NB4 (cell line): ENCODE measurements at regions not wholly inside any gene's neighbourhood (a gene's known extent, or its start where the extent isn't known, plus 50 kb on each side); places are given as distances from the start of the nearest gene placed in this dataset.

ENCODE experiments used
- POLR2A ChIP-seq: IDR thresholded peaks from 2 replicates; pipeline ENCODE4 v1.6.1; 2011; ENCODE audit warnings: mild to moderate bottlenecking; ENCODE audit not compliant: insufficient read length; ENCODE audit errors: extremely low read depth
- TF ChIP-seq, protein P1 (sequence below): IDR thresholded peaks from one replicate; pipeline ENCODE4 v1.5.1; 2012; ENCODE audit warnings: low read depth, low read length
- TF ChIP-seq, protein P2 (sequence below): IDR thresholded peaks from 2 replicates; pipeline ENCODE4 v1.6.1; 2011; ENCODE audit warnings: low read depth, low read length

DNA sequence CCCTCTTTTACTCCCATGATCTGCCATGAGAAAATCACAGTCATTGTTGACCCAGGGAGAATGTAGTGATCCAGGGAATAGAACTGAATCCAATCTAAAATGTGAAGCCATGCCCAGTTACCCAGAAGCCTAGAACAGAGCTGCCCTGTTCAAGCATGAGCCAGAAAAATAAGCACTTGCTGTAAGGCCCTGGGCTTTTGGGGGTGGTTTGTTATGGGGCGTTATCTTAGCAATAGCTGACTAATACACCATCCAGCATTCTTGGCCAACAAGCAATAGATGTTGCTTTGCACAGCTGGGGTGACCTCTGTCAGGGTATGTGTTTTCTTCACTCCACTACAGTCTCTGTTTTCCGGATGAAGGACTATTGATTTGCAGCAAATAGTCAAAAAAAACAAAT is 120.4 kb downstream of the ZFP64 start:
- TF ChIP-seq, protein P1, sequence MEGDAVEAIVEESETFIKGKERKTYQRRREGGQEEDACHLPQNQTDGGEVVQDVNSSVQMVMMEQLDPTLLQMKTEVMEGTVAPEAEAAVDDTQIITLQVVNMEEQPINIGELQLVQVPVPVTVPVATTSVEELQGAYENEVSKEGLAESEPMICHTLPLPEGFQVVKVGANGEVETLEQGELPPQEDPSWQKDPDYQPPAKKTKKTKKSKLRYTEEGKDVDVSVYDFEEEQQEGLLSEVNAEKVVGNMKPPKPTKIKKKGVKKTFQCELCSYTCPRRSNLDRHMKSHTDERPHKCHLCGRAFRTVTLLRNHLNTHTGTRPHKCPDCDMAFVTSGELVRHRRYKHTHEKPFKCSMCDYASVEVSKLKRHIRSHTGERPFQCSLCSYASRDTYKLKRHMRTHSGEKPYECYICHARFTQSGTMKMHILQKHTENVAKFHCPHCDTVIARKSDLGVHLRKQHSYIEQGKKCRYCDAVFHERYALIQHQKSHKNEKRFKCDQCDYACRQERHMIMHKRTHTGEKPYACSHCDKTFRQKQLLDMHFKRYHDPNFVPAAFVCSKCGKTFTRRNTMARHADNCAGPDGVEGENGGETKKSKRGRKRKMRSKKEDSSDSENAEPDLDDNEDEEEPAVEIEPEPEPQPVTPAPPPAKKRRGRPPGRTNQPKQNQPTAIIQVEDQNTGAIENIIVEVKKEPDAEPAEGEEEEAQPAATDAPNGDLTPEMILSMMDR: no peak
- TF ChIP-seq, protein P2, sequence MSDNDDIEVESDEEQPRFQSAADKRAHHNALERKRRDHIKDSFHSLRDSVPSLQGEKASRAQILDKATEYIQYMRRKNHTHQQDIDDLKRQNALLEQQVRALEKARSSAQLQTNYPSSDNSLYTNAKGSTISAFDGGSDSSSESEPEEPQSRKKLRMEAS: no peak
- no peak for TF ChIP-seq POLR2A
